ENCODE measurements at regions not wholly inside any gene's neighbourhood (a gene's known extent, or its start where the extent isn't known, plus 50 kb on each side); places are given as distances from the start of the nearest gene placed in this dataset.

DNA sequence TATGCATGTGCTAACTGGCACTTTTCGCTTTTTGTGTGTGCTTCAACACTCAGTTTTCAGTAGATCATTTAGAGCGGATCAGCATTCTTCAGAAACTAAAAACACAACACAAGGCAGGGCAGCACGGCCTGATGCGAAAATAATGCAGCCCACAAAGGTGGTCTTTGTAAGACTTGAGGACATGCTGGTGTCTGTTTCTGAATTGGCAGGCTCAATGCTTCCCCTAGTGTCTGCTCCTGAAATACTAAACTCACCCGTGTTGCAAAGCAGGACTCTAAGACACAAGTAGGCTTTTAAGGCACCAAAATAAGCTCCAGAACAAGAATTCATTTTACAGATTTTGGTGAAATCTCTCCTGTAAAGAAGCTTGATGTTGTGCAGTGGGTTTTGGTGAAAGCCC lies 676.5 kb downstream of the TENT5A start:
- no TSS peak for BruUV-seq (replicated peaks)
- H3K27ac ChIP-seq (ENCODE audit: low read depth, low read length), result no peak overlapping the region
- CTCF ChIA-PET, result interaction anchor here (0.6 to 1.7 kb wide), 10 partner anchors 9 to 677 kb away, joined by 3 to 6 read pairs (median 3); partner anchors contain the start of gene TENT5A

DNA sequence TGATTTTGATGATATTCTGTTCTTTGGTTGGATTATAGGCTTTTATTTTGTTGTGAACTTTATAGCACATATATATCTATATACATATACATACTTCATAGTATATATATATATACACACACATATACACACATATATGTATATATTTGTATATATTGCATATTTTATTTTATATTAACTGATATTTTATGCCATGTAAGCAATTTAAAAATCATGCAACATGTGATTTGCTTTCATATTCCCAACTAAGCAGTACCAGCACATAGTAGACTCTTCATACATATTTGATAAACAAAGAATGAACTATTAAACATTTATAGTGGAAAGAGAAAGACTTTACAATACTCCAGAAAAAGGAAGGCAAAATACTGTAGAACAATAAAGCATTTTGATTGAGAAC lies 679.2 kb downstream of the TENT5A start:
- H3K27ac ChIP-seq (ENCODE audit: low read depth, low read length), result no peak overlapping the region
- no peak overlapping the region for H3K4me3 ChIP-seq (replicated peaks in 1 of 2; ENCODE audit: low read depth in 1 of 2, low read length in 2 of 2)
- no TSS peak for BruUV-seq (replicated peaks)
- no peak for DNase-seq (ENCODE audit: low read depth, low spot score)
- H3K4me2 ChIP-seq (ENCODE audit: low read length), result no peak overlapping the region
- H3K9ac ChIP-seq (ENCODE audit: low read length), result no peak overlapping the region
- no peaks in the 10 kb centered on the region for H3K9me3 ChIP-seq (ENCODE audit: control insufficient read depth in 1 of 2, insufficient read depth in 1 of 2, low read depth in 1 of 2, low read length in 2 of 2)
- no peaks in the 10 kb centered on the region for H3K36me3 ChIP-seq (ENCODE audit: control insufficient read depth in 1 of 2, insufficient read depth in 2 of 2, low read length in 2 of 2)
- no peaks in the 10 kb centered on the region for H3K79me2 ChIP-seq (ENCODE audit: insufficient read depth, low read length)
- RAD21 ChIA-PET (ENCODE audit: low non-redundant PET in 1 of 2, low total read pairs in 2 of 2, uncharacterized antibody in 2 of 2, unreplicated experiment in 2 of 2), result no interaction called here
- no peaks in the 10 kb centered on the region for H3K4me1 ChIP-seq (ENCODE audit: control insufficient read depth in 1 of 2, insufficient read depth in 2 of 2, low read length in 2 of 2)
- H4K20me1 ChIP-seq (ENCODE audit: insufficient read depth), result no peaks in the 10 kb centered on the region
- POLR2A ChIA-PET, result no interaction called here
- CTCF ChIA-PET, result no interaction called here
- no peaks in the 10 kb centered on the region for H3K27me3 ChIP-seq (ENCODE audit: insufficient read depth, low read length)
- no peak overlapping the region for H2AFZ ChIP-seq (ENCODE audit: low read depth, low read length, poor library complexity, severe bottlenecking)
- TF ChIP-seq, protein P1, sequence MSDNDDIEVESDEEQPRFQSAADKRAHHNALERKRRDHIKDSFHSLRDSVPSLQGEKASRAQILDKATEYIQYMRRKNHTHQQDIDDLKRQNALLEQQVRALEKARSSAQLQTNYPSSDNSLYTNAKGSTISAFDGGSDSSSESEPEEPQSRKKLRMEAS (IDR thresholded peaks at IDR 0.05), result no peak
- TF ChIP-seq POLR2A (IDR thresholded peaks at IDR 0.05; ENCODE audit: borderline replicate concordance, extremely low read depth, insufficient read depth, insufficient read length) (no peak), ELF1 (IDR thresholded peaks at IDR 0.05; ENCODE audit: borderline replicate concordance, low read depth) (no peak), ZFX (IDR thresholded peaks at IDR 0.05) (no peak), FOSL1 (IDR thresholded peaks at IDR 0.05; ENCODE audit: low read depth) (no peak), SRF (IDR thresholded peaks at IDR 0.05; ENCODE audit: low read depth) (no peak), TCF7L2 (IDR thresholded peaks at IDR 0.05; ENCODE audit: borderline replicate concordance, extremely low read depth, insufficient read depth, insufficient read length) (no peak), EGR1 (IDR thresholded peaks at IDR 0.05; ENCODE audit: low read depth) (no peak), YY1 (IDR thresholded peaks at IDR 0.05; ENCODE audit: extremely low read depth, insufficient replicate concordance, low read depth, low read length) (no peak), REST (IDR thresholded peaks at IDR 0.05; ENCODE audit: low read depth) (no peak), RAD21 (IDR thresholded peaks at IDR 0.05; ENCODE audit: low read depth) (no peak), CBX3 (IDR thresholded peaks at IDR 0.05; ENCODE audit: low read depth) (no peak), SP1 (IDR thresholded peaks at IDR 0.05; ENCODE audit: low read depth) (no peak)
- intact Hi-C loops (cut with micrococcal nuclease), result no loop called here
- no peaks in the 10 kb centered on the region for H3K9me2 ChIP-seq (ENCODE audit: insufficient read depth)
- no peak for ATAC-seq

More for the DNA sequence above, 676.5 kb downstream of the TENT5A start:
- Histone ChIP-seq H3K27me3 (ENCODE audit: insufficient read depth, low read length) (no peaks in the 10 kb centered on the region), H4K20me1 (ENCODE audit: insufficient read depth) (no peaks in the 10 kb centered on the region), H3K9ac (ENCODE audit: low read length) (no peak overlapping the region), H3K9me3 (ENCODE audit: control insufficient read depth in 1 of 2, insufficient read depth in 1 of 2, low read depth in 1 of 2, low read length in 2 of 2) (no peaks in the 10 kb centered on the region), H3K4me3 (replicated peaks in 1 of 2; ENCODE audit: low read depth in 1 of 2, low read length in 2 of 2) (no peak overlapping the region), H2AFZ (ENCODE audit: low read depth, low read length, poor library complexity, severe bottlenecking) (peak overlapping the region; percentile 89), H3K9me2 (ENCODE audit: insufficient read depth) (no peaks in the 10 kb centered on the region), H3K4me2 (ENCODE audit: low read length) (no peak overlapping the region), H3K79me2 (ENCODE audit: insufficient read depth, low read length) (no peaks in the 10 kb centered on the region), H3K4me1 (ENCODE audit: control insufficient read depth in 1 of 2, insufficient read depth in 2 of 2, low read length in 2 of 2) (no peaks in the 10 kb centered on the region), H3K36me3 (ENCODE audit: control insufficient read depth in 1 of 2, insufficient read depth in 2 of 2, low read length in 2 of 2) (no peaks in the 10 kb centered on the region)
- peak; percentile 80 for ATAC-seq
- intact Hi-C loops (cut with micrococcal nuclease), result loop anchor here (5.0 kb wide), 1 partner anchor 469 kb away; no protein-coding TSS in a partner anchor
- ChIA-PET POLR2A (no interaction called here), RAD21 (ENCODE audit: low non-redundant PET in 1 of 2, low total read pairs in 2 of 2, uncharacterized antibody in 2 of 2, unreplicated experiment in 2 of 2) (no interaction called here)
- peak; percentile 21 for DNase-seq (ENCODE audit: low read depth, low spot score)
- no peak for TF ChIP-seq EZH2 (IDR thresholded peaks at IDR 0.05)
- peak; percentile 47 for TF ChIP-seq RAD21 (IDR thresholded peaks at IDR 0.05; ENCODE audit: low read depth)
- no peak for TF ChIP-seq POLR2A (IDR thresholded peaks at IDR 0.05; ENCODE audit: borderline replicate concordance, extremely low read depth, insufficient read depth, insufficient read length)
- TF ChIP-seq, protein P2, sequence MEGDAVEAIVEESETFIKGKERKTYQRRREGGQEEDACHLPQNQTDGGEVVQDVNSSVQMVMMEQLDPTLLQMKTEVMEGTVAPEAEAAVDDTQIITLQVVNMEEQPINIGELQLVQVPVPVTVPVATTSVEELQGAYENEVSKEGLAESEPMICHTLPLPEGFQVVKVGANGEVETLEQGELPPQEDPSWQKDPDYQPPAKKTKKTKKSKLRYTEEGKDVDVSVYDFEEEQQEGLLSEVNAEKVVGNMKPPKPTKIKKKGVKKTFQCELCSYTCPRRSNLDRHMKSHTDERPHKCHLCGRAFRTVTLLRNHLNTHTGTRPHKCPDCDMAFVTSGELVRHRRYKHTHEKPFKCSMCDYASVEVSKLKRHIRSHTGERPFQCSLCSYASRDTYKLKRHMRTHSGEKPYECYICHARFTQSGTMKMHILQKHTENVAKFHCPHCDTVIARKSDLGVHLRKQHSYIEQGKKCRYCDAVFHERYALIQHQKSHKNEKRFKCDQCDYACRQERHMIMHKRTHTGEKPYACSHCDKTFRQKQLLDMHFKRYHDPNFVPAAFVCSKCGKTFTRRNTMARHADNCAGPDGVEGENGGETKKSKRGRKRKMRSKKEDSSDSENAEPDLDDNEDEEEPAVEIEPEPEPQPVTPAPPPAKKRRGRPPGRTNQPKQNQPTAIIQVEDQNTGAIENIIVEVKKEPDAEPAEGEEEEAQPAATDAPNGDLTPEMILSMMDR (IDR thresholded peaks at IDR 0.05 in 2 of 3, conservative IDR thresholded peaks at IDR 0.05 in 1 of 3; ENCODE audit: borderline replicate concordance in 1 of 3, insufficient read depth in 1 of 3, low read depth in 2 of 3, low read length in 2 of 3), result peak in 2 of 3 experiments; percentile 75 to 80; a peak in 4 of 6 replicates
